HL-60 (cell line): ENCODE measurements at regions not wholly inside any gene's neighbourhood (a gene's known extent, or its start where the extent isn't known, plus 50 kb on each side); places are given as distances from the start of the nearest gene placed in this dataset.
"Not testable (repeated sequence)": the region's sequence is repeated elsewhere in the genome, so short reads cannot be mapped to it uniquely, and the experiment has no call there.

Experiments used
- DNase-seq, 2 experiments: peaks; one replicate each; pipeline ENCODE4 v3.0.0-alpha.2; 2010 to 2020; ENCODE audit warnings: low read depth in 1 of 2, low spot score in 1 of 2
- H3K27ac ChIP-seq: fragments of 250-450 bp; sonication (Bioruptor Pico); replicated peaks from 2 replicates; pipeline ENCODE4 v1.5.1; 2020; ENCODE audit warnings: mild to moderate bottlenecking, moderate library complexity
- H3K27me3 ChIP-seq: fragments of 250-450 bp; sonication (Bioruptor Pico); 2 replicates; pipeline ENCODE4 v1.5.1; 2021; ENCODE audit warnings: mild to moderate bottlenecking, moderate library complexity; ENCODE audit not compliant: insufficient read depth, poor library complexity, severe bottlenecking
- H3K4me3 ChIP-seq: replicated peaks from 2 replicates; pipeline ENCODE4 v1.5.1; 2011; ENCODE audit warnings: mild to moderate bottlenecking, control low read depth, low read length; ENCODE audit not compliant: insufficient read depth
- CTCF ChIP-seq: IDR thresholded peaks from one replicate; pipeline ENCODE4 v1.5.1; 2011; ENCODE audit warnings: low read length, control low read depth, inconsistent platforms; ENCODE audit not compliant: insufficient read depth
- GABPA ChIP-seq: IDR thresholded peaks from 2 replicates; pipeline ENCODE4 v1.6.1; 2012; ENCODE audit warnings: low read depth
- POLR2AphosphoS5 ChIP-seq: IDR thresholded peaks from 2 replicates; pipeline ENCODE4 v1.6.1; 2012; ENCODE audit warnings: low read depth
- REST ChIP-seq: IDR thresholded peaks from 2 replicates; pipeline ENCODE4 v1.6.1; 2012; ENCODE audit warnings: low read depth; ENCODE audit not compliant: insufficient replicate concordance
- SPI1 ChIP-seq: IDR thresholded peaks from 2 replicates; pipeline ENCODE4 v1.6.1; 2012; ENCODE audit warnings: low read depth, mild to moderate bottlenecking, borderline replicate concordance

- DNase-seq: no peak
- H3K27ac ChIP-seq: no peak overlapping the region
- H3K4me3 ChIP-seq: no peak overlapping the region
- TF ChIP-seq CTCF (no peak), GABPA (no peak), SPI1 (no peak), REST (no peak), POLR2AphosphoS5 (no peak)
- H3K27me3 ChIP-seq: no peaks in the 10 kb centered on the region
Measured at GRCh38 chr6:74177506-74177905, 481.5 kb downstream of the CD109 start.

GRCh38 chr6:74170550-74170949, 474.5 kb downstream of the CD109 start:
- not testable (repeated sequence) for H3K27me3 ChIP-seq, H3K4me3 ChIP-seq, DNase-seq, H3K27ac ChIP-seq

- H3K27ac ChIP-seq: no peak overlapping the region
- no peaks in the 10 kb centered on the region for H3K27me3 ChIP-seq
- DNase-seq: no peak
- TF ChIP-seq CTCF (no peak), GABPA (no peak), POLR2AphosphoS5 (no peak), REST (no peak), SPI1 (no peak)
- no peak overlapping the region for H3K4me3 ChIP-seq
Measured at GRCh38 chr6:74170118-74170517, 474.1 kb downstream of the CD109 start.

GRCh38 chr6:74167976-74168375, 472.0 kb downstream of the CD109 start:
- H3K4me3 ChIP-seq: no peak overlapping the region
- DNase-seq: no peak
- no peak overlapping the region for H3K27ac ChIP-seq
- TF ChIP-seq REST (no peak), SPI1 (no peak), GABPA (no peak), CTCF (no peak), POLR2AphosphoS5 (no peak)
- no peaks in the 10 kb centered on the region for H3K27me3 ChIP-seq
